Activated T-cell treated with anti-CD3 and anti-CD28 coated beads, Interleukin-2, amount 50 U/mL, for 72 hours (primary cell): ENCODE measurements at regions not wholly inside any gene's neighbourhood (a gene's known extent, or its start where the extent isn't known, plus 50 kb on each side); places are given as distances from the start of the nearest gene placed in this dataset.

Experiments
- ATAC-seq, 2 donors: fragments of 150-1000 bp; cut with Tn5 transposase; replicated peaks in 1 of 2; 2 replicates each; pipeline ENCODE4 v1.10.0; 2021; ENCODE audit warnings: moderate library complexity in 2 of 2, mild to moderate bottlenecking in 1 of 2
- DNase-seq, 2 donors: peaks; one replicate each; pipeline ENCODE4 v3.0.0; 2021 to 2022; ENCODE audit warnings: mixed read lengths in 1 of 2
- H3K27ac Mint-ChIP-seq: one replicate; pipeline ENCODE4 v1.8.0; 2022; ENCODE audit warnings: mild to moderate bottlenecking, moderate library complexity, mixed read lengths
- H3K27me3 Mint-ChIP-seq: one replicate; pipeline ENCODE4 v1.8.0; 2022; ENCODE audit warnings: low read depth, mixed read lengths
- H3K36me3 Mint-ChIP-seq, 2 donors: one replicate each; pipeline ENCODE4 v1.8.0; 2022; ENCODE audit warnings: mixed read lengths in 2 of 2, mild to moderate bottlenecking in 1 of 2; ENCODE audit not compliant: insufficient read depth in 2 of 2
- H3K4me1 Mint-ChIP-seq: one replicate; pipeline ENCODE4 v1.8.0; 2022; ENCODE audit warnings: low read depth, mixed read lengths
- H3K4me3 Mint-ChIP-seq, 2 donors: one replicate each; pipeline ENCODE4 v1.8.0; 2022; ENCODE audit warnings: mild to moderate bottlenecking in 2 of 2, mixed read lengths in 2 of 2, moderate library complexity in 2 of 2
- H3K9me3 Mint-ChIP-seq, 2 donors: one replicate each; pipeline ENCODE4 v1.8.0; 2022; ENCODE audit warnings: mixed read lengths in 2 of 2

DNA sequence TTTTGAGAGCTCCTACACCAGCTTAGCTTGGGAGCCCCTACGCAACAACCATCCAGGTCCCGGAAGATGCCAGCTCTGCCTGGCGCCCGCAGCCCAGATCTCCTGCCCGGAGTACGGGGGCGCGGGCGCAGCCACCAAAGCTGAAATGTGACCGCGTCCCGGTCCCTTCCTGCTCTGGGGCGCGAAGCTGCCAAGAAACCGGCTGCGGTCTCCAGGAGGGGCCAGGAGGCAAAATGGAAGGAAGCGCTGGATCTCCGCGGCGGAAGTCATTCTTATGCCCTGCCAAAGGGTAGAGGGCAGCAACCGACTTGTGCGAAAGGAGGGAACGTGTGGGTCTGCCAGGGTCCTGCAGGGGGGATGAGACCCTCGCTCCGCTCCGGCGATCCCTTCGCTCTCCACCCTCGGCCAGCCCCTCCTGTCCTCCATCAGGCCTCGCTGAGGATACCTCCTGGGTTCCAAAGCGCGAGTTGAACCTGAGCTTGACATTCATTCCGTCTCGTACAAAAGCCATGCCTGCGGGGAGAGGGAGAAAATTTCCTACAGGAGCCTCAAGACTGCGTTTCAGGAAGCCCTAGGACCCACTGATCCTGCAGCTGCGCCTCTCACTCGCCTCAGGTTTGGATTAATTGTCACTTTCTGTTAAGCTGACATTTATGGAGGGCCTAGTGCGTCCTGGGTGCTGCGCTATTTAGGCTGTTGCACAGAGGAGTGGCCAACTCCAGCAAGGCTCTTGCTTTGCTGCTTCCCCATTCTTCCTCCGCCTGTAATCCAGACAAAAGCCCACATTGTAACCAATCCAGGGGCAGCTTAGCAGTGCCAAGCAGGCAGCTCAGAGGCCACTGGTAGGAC lies 98.3 kb upstream of the VGLL3 start:
- Mint-ChIP-seq H3K9me3 (no peaks in the 10 kb centered on the region), H3K27me3 (peaks cover 9% of the 10 kb centered on the region), H3K27ac (peak overlapping the region; percentile 54), H3K4me3 (peak overlapping the region; percentile 83 to 84), H3K4me1 (peaks cover 16% of the 10 kb centered on the region), H3K36me3 (peaks cover 0 to 3% of the 10 kb centered on the region in 2 donors)
- DNase-seq (peak; percentile 8 to 10), ATAC-seq (peak; percentile 67 to 70)

DNA sequence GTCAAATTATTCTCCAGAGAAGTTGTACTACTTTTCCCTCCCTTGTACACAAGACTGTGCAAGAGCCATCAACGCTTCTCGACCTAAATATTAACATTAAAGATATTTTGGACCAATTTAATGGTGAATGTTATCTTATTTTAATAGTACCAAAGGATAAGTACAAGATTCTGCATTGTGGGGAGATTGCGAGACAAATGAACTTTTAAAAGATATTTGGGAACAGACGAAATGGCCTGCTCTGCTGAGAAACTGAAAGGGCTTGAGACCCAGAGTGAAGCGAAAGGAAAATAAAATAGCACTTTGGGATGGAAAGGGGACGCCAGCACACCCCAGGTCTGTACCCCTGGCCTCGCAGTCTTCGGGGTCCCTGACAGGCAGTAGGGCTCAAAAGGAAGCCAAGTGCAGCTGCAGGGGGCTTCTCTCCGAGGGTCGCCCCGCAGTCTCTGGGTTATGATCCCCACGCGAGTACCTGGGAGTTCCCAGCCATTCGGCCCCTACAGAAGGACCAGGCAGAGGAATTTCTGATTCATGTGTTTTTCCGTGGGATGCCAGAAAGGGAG lies 97.6 kb upstream of the VGLL3 start:
- no peaks in the 10 kb centered on the region for H3K9me3 Mint-ChIP-seq
- ATAC-seq, result peak in 1 of 2 donors; percentile 5
- H3K27ac Mint-ChIP-seq, result no peak overlapping the region
- peaks cover 0 to 3% of the 10 kb centered on the region in 2 donors for H3K36me3 Mint-ChIP-seq
- H3K27me3 Mint-ChIP-seq, result peaks cover 14% of the 10 kb centered on the region
- DNase-seq, result no peak
- H3K4me1 Mint-ChIP-seq, result peaks cover 20% of the 10 kb centered on the region
- H3K4me3 Mint-ChIP-seq, result peak overlapping the region; percentile 83 to 84

DNA sequence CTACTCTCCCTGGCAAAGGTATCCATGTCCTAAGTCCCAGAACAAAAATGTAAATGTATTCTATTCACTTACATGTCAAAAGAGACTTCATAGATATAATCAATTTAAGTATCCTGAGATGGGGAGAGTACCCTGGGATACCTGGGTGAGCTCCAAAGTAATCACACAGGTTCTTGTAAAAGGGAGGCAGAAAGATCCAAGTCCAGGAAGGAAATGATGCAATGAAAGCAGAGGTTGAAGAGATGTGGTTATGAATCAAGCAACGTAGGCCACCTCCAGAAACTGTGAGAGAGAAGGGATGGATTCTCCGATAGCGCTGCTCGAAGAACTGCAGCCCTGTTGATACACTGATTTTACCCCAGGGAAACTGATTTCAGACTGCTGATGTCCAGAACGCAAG lies 93.9 kb upstream of the VGLL3 start:
- DNase-seq (no peak), ATAC-seq (peak; percentile 39 to 41)
- Mint-ChIP-seq H3K27me3 (peaks cover 11% of the 10 kb centered on the region), H3K27ac (no peak overlapping the region), H3K9me3 (no peaks in the 10 kb centered on the region), H3K4me1 (peaks cover 19% of the 10 kb centered on the region), H3K4me3 (no peak overlapping the region), H3K36me3 (peaks cover 0 to 3% of the 10 kb centered on the region in 2 donors)

DNA sequence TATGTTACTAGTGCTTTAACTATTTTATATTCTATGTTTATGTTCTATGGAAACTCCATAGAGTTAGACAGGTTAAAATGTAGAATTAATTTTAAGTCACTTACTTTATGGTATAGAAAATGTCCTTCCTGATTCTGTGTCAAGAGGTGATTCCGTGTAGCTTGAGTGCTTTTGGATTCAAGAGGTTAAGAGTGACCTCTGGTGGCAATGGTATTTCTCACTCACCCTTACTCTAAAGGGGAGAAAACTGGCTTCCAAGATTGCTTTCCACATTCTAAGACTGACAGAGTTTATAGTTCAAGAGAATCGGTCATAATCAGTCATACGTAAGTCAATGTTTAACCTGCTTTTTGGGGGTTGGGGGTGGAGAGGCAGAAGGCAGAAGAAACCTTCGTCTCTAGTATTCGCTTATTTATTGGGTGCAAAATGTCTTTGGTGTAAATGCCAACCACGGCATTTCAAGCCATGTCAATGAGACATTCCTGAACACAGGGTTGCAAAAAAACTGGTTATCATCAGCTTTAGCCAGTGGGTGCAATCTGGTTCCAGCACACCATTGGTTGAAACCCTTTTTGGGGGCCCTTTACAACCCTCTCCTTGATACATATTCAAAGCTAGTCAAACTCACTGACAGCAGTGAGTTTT lies 92.0 kb upstream of the VGLL3 start:
- H3K4me3 Mint-ChIP-seq, result no peak overlapping the region
- H3K9me3 Mint-ChIP-seq, result no peaks in the 10 kb centered on the region
- H3K36me3 Mint-ChIP-seq, result no peaks in the 10 kb centered on the region
- DNase-seq, result peak in 1 of 2 donors; percentile 4
- no peak overlapping the region for H3K27ac Mint-ChIP-seq
- ATAC-seq, result peak; percentile 45 to 50
- peaks cover 14% of the 10 kb centered on the region for H3K4me1 Mint-ChIP-seq
- H3K27me3 Mint-ChIP-seq, result peaks cover 5% of the 10 kb centered on the region

DNA sequence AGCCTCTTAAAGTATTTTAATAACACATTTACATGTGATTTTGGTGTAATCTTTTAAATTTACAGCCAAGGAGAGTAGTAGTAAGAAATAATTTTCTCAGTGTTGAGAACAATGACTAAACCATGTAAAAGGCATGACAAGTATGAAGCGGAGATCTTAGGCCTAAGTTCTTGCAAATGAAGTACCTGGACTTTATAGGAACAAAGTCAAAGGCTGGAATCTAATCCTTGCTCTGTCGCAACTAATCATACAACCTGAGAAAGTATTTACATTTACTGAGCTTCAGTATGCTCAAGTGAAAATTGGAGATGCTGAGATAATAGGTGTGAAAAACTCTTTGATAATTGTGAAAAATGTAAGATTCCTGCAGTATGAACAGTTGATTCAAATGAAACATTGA lies 86.4 kb upstream of the VGLL3 start:
- ATAC-seq (no peak), DNase-seq (no peak)
- Mint-ChIP-seq H3K9me3 (peaks cover 0 to 2% of the 10 kb centered on the region in 2 donors), H3K27me3 (no peaks in the 10 kb centered on the region), H3K27ac (no peak overlapping the region), H3K36me3 (no peaks in the 10 kb centered on the region), H3K4me1 (no peaks in the 10 kb centered on the region), H3K4me3 (no peak overlapping the region)

DNA sequence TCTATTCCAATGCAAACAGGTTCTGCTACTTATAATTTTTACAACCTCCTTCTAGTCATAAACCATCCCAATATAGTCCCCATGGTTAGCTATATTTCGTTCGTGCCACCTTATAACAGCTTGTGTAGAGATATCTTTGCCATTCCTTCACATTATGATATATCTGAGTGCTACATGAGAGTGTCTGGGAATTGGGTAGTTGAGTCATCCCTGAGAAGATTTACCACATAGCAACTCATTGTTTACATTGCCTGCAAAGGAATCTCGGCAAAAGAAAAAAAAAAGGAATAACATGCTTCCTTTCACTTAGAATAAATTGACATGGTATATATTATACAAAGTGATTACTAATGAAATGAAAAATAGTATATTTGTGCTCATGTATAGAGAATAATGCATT lies 86.0 kb upstream of the VGLL3 start:
- Mint-ChIP-seq H3K4me3 (no peak overlapping the region), H3K27me3 (no peaks in the 10 kb centered on the region), H3K4me1 (no peaks in the 10 kb centered on the region), H3K36me3 (no peaks in the 10 kb centered on the region), H3K9me3 (peaks cover 0 to 2% of the 10 kb centered on the region in 2 donors), H3K27ac (no peak overlapping the region)
- ATAC-seq, result no peak
- DNase-seq, result no peak

DNA sequence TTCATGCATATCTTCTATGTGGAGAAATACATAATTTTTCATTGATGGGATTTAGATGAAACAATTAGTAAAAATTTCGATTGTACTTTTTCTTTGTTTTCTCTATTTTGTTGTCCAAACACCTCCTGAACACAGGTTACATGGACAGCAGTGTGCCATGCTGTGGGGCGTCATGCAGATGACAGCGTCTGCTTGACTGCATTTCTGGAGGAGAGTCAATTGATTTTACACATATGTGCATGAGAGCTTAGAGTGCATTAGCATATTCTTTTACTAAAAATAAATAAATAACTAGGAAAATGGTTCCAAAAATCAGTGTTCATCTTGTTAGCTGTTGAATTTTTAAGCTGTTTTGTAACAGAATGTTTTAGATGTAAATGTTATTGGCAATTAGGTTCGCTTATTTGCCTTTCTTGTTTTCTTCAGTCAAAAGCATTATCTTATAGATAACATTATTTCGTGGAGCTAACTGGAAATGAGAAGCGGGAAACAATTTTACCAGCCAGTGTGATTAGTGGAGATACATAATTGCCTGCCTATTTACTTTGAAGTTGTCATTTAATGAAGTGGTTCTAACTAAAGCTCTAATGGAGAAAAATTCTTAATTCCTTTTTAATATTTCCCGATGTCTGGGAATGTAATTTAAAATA lies 82.7 kb upstream of the VGLL3 start:
- Mint-ChIP-seq H3K27me3 (no peaks in the 10 kb centered on the region), H3K9me3 (peaks cover 0 to 2% of the 10 kb centered on the region in 2 donors), H3K4me1 (no peaks in the 10 kb centered on the region), H3K4me3 (no peak overlapping the region), H3K27ac (no peak overlapping the region), H3K36me3 (no peaks in the 10 kb centered on the region)
- DNase-seq, result no peak
- ATAC-seq, result no peak

DNA sequence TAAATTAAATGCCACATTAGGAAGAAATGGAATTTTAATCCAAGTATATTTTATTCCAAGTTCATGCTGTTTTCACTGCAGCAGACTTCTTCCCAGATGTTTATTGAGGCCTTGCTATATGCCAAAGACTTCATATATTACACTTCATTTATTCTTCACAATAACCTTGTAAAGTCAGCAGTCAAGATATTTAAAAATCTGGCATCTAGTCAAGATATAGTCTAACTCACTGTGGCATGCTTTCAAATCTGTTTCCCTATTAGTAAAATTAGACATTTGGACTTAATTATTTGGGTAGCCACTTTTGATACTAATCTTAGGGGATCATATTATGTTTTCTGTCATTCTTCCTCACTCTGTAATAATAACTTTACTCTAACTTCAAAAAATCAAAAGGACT lies 81.5 kb upstream of the VGLL3 start:
- Mint-ChIP-seq H3K4me1 (no peaks in the 10 kb centered on the region), H3K27ac (no peak overlapping the region), H3K36me3 (no peaks in the 10 kb centered on the region), H3K27me3 (no peaks in the 10 kb centered on the region), H3K9me3 (peaks cover 0 to 2% of the 10 kb centered on the region in 2 donors), H3K4me3 (no peak overlapping the region)
- DNase-seq, result no peak
- ATAC-seq, result no peak

DNA sequence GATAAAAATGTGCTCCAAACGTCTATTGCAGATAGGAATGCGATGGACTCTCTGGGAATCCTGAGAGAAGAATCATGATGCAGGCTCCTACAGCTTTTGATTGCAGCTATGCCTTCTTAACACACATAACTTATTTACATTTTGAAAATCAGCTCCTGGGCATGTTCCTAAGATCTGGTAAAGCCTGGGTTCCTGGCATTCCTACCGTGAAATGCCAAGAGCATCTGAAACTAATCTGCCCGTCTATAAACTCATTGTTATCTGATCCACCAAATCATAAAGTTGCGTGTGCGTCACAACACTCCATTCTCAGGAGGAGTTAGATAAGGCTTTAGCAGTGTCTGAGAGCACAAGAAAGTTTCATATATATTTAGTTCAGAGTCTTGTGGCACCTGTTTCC lies 79.0 kb upstream of the VGLL3 start:
- DNase-seq (no peak), ATAC-seq (no peak)
- Mint-ChIP-seq H3K27me3 (no peaks in the 10 kb centered on the region), H3K36me3 (no peaks in the 10 kb centered on the region), H3K4me1 (no peaks in the 10 kb centered on the region), H3K9me3 (no peaks in the 10 kb centered on the region), H3K27ac (no peak overlapping the region), H3K4me3 (no peak overlapping the region)

DNA sequence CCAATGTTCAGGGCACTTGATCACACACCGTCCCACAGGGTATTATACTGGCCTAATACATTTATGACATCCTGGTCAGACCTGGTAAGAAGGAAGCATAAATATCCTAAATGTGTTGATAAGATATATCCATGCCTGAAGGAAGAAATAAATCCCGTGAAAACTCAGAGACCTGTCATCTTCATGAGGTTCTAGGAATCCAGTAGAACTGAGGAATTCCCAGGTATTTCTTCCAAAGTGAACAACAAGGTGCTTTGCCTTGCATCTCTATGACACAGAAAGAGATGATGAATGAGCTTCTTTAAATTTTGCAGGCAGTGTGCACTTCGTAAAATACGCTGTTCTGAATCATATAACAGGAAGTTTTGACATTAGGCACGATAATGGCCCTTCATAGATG lies 78.1 kb upstream of the VGLL3 start:
- ATAC-seq, result no peak
- Mint-ChIP-seq H3K4me3 (no peak overlapping the region), H3K27ac (no peak overlapping the region), H3K27me3 (no peaks in the 10 kb centered on the region), H3K9me3 (no peaks in the 10 kb centered on the region), H3K4me1 (no peaks in the 10 kb centered on the region), H3K36me3 (no peaks in the 10 kb centered on the region)
- no peak for DNase-seq

DNA sequence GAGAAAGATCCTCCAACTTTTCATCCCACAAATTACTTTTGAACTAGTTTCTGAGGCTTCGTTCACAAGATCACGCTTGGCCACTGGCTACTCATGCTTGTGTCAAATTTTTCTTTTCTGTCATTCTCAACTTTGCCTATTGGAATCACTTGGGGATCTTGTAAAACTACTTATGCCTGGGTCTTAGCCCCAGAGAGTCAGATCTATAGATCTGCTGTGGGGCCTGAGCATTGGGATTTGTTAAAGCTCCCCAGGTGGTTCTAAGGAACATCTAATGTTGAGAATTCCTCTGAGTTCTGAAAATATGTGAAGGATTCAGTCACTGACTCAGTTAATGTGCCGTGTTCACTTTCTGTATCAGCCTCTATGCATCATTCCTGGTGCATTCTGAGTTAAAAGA lies 71.7 kb upstream of the VGLL3 start:
- no peak overlapping the region for H3K4me3 Mint-ChIP-seq
- ATAC-seq (no peak), DNase-seq (no peak)
- peaks cover 0 to 2% of the 10 kb centered on the region in 2 donors for H3K9me3 Mint-ChIP-seq
- H3K27ac Mint-ChIP-seq, result no peak overlapping the region
- H3K27me3 Mint-ChIP-seq, result no peaks in the 10 kb centered on the region
- H3K36me3 Mint-ChIP-seq, result no peaks in the 10 kb centered on the region
- no peaks in the 10 kb centered on the region for H3K4me1 Mint-ChIP-seq

DNA sequence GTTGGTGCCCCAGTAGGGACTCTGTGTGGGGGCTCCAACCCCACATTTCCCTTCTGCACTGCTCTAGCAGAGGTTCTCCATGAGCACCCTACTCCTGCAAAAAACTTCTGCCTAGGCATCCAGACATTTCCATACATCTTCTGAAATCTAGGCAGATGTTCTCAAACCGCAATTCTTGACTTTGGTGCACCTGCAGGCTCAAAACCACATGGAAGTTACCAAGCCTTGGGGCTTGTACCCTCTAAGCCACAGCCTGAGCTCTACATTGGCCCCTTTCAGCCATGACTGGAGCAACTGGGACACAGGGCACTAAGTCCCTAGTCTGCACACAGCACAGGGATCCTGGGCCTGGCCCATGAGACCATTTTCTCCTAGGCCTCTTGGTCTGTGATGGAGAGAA lies 66.5 kb upstream of the VGLL3 start:
- Mint-ChIP-seq H3K4me3 (no peak overlapping the region), H3K27me3 (no peaks in the 10 kb centered on the region), H3K4me1 (no peaks in the 10 kb centered on the region), H3K36me3 (no peaks in the 10 kb centered on the region), H3K27ac (no peak overlapping the region), H3K9me3 (peaks cover 0 to 2% of the 10 kb centered on the region in 2 donors)
- no peak for DNase-seq
- ATAC-seq, result no peak

DNA sequence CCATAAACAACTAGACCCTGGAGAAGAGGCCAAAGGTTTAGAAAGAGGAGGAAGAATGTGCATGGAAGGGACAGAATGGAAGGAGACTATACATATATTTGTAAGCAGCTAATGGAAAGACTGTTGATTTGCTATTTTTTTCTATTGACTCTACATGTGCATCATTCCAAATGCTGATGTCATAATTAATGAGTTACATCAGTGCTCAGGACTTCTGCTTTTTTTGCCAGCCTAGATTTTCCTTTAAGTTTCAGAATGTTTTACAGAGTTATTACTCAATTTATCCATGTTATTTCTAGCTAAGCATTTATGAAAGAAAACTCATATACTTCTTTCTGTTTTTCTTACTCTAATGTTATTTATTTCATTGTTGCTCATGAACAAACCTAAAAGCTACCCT lies 62.6 kb upstream of the VGLL3 start:
- H3K36me3 Mint-ChIP-seq, result no peaks in the 10 kb centered on the region
- H3K9me3 Mint-ChIP-seq, result peaks cover 2 to 3% of the 10 kb centered on the region in 2 donors
- H3K4me1 Mint-ChIP-seq, result no peaks in the 10 kb centered on the region
- H3K4me3 Mint-ChIP-seq, result no peak overlapping the region
- H3K27me3 Mint-ChIP-seq, result no peaks in the 10 kb centered on the region
- ATAC-seq, result no peak
- DNase-seq, result no peak
- H3K27ac Mint-ChIP-seq, result no peak overlapping the region
